Psoas muscle (tissue), 7 donors: ENCODE measurements at regions not wholly inside any gene's neighbourhood (a gene's known extent, or its start where the extent isn't known, plus 50 kb on each side); places are given as distances from the start of the nearest gene placed in this dataset.

Experiments used
- ATAC-seq, 4 donors: fragments of 200-7000 bp; cut with Tn5 transposase; one replicate each; pipeline ENCODE4 v1.9.1; 2020; ENCODE audit warnings: moderate library complexity in 3 of 4, mild to moderate bottlenecking in 2 of 4
- DNase-seq, 2 donors: peaks; one replicate each; pipeline ENCODE4 v3.0.0-alpha.2; 2020
- H3K27ac ChIP-seq: fragments of 200-600 bp; one replicate; pipeline ENCODE4 v1.8.0; 2022
- H3K27me3 ChIP-seq, 3 donors: fragments of 200-600 bp in 1 of 3; one replicate each; pipeline versions ENCODE4 v1.6.1 to v1.8.0; 2013 to 2022; ENCODE audit warnings: low read length in 2 of 3, mild to moderate bottlenecking in 2 of 3, moderate library complexity in 1 of 3; ENCODE audit not compliant: insufficient read depth in 3 of 3
- H3K36me3 ChIP-seq, 2 donors: fragments of 200-600 bp in 1 of 2; one replicate each; pipeline versions ENCODE4 v1.6.1 to v1.8.0; 2013 to 2022; ENCODE audit warnings: low read depth in 1 of 2, mild to moderate bottlenecking in 1 of 2, moderate library complexity in 1 of 2; ENCODE audit not compliant: insufficient read depth in 1 of 2
- H3K4me1 ChIP-seq: fragments of 200-600 bp; one replicate; pipeline ENCODE4 v1.8.0; 2022
- H3K4me3 ChIP-seq: fragments of 200-600 bp; one replicate; pipeline ENCODE4 v1.8.0; 2022; ENCODE audit warnings: mild to moderate bottlenecking
- H3K9me3 ChIP-seq: fragments of 200-600 bp; one replicate; pipeline ENCODE4 v1.8.0; 2022
- WGBS, 3 donors: extraction: QIAGEN DNeasy Blood & Tissue Kit; methylation state at CpG; one replicate each; pipeline versions ENCODE4 v1.1.6 to v1.1.7; 2013; 5-methylcytosine and 5-hydroxymethylcytosine counted together
- intact Hi-C, 2 donors: fragments of 100-400 bp; cut with DNase I; formaldehyde crosslinking; loops; one replicate each; pipeline versions ENCODE4 v1.11.0 to v1.14.2; 2022
- TF ChIP-seq, protein P1 (sequence below): fragments of 200-600 bp; IDR thresholded peaks from one replicate; pipeline ENCODE4 v1.8.0; 2022; ENCODE audit warnings: antibody characterized with exemption
- donor health status: healthy with polysubstance abuse.
- donor health status: DM: no; HTN: no; CAD: no; lungs with moderate emphysema.
- donor health status: Bipolar disorder and iron deficiency.
- donor health status: healthy.
- donor health status: DM: yes; HTN: yes; CAD: no.
- donor health status: DM: no; HTN: no; CAD: no.
- donor health status: DM: yes; HTN: yes; CAD: no.

DNA sequence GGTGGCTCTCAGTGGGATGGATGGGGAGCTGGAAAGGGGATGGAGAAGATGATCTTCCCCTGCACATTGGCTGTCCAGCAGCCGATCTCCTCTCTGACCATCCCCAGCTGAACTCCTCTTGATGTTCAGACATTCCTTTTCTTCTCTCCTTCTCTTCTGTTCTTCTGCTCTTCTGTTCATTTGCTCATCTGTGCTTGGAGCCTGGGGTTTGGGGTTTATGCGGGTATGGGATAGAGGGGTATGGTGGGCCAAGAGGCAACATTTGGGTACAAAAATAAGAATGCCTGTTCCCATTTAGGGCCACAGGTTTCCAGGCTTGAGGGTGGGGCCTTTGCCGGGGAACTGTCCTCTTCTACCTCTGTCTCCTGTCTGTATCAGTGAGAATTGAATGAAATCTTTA is 205.4 kb upstream of the XYLT1 start:
- TF ChIP-seq, protein P1, sequence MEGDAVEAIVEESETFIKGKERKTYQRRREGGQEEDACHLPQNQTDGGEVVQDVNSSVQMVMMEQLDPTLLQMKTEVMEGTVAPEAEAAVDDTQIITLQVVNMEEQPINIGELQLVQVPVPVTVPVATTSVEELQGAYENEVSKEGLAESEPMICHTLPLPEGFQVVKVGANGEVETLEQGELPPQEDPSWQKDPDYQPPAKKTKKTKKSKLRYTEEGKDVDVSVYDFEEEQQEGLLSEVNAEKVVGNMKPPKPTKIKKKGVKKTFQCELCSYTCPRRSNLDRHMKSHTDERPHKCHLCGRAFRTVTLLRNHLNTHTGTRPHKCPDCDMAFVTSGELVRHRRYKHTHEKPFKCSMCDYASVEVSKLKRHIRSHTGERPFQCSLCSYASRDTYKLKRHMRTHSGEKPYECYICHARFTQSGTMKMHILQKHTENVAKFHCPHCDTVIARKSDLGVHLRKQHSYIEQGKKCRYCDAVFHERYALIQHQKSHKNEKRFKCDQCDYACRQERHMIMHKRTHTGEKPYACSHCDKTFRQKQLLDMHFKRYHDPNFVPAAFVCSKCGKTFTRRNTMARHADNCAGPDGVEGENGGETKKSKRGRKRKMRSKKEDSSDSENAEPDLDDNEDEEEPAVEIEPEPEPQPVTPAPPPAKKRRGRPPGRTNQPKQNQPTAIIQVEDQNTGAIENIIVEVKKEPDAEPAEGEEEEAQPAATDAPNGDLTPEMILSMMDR: no peak
- WGBS, 3 donors: 91 to 93% (median 93%) methylated on average over 3 of the region's 3 CpGs

DNA sequence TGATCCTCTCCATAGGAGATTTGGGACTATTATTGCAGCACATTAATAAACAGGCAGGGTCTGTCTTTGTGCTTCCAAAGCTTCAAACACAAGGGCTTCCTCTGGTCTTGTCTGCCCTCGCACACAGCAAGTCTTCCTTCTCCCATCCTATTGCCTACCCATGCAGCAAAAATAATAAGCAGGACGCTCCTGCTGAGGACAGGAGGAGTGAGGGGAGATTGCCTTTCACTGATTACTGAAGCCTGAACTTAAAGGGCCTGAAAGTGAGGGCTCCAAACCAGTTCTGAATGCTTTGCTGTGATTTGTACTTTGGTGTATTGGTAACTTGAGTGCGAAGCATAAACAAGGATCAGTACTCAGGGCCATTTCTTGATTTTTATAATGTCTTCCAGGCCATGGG is 197.6 kb upstream of the XYLT1 start:
- no peaks in the 10 kb centered on the region for H3K4me1 ChIP-seq
- ATAC-seq (no peak), DNase-seq (no peak)
- H3K36me3 ChIP-seq: no peaks in the 10 kb centered on the region
- no peak overlapping the region for H3K27ac ChIP-seq
- no peaks in the 10 kb centered on the region for H3K9me3 ChIP-seq
- H3K4me3 ChIP-seq: no peak overlapping the region
- peaks cover 0 to 1% (median 0%) of the 10 kb centered on the region in 3 donors for H3K27me3 ChIP-seq
- WGBS, 3 donors: 38 to 53% (median 44%) methylated on average over 3 of the region's 3 CpGs
- intact Hi-C loops: no loop called here
- TF ChIP-seq, protein P1: no peak

More for the DNA sequence above, 205.4 kb upstream of the XYLT1 start:
- Histone ChIP-seq H3K9me3 (no peaks in the 10 kb centered on the region), H3K4me3 (no peak overlapping the region), H3K36me3 (no peaks in the 10 kb centered on the region), H3K4me1 (no peaks in the 10 kb centered on the region), H3K27ac (no peak overlapping the region), H3K27me3 (peaks cover 0 to 4% (median 0%) of the 10 kb centered on the region in 3 donors)
- DNase-seq (no peak), ATAC-seq (no peak)
- intact Hi-C loops: no loop called here

DNA sequence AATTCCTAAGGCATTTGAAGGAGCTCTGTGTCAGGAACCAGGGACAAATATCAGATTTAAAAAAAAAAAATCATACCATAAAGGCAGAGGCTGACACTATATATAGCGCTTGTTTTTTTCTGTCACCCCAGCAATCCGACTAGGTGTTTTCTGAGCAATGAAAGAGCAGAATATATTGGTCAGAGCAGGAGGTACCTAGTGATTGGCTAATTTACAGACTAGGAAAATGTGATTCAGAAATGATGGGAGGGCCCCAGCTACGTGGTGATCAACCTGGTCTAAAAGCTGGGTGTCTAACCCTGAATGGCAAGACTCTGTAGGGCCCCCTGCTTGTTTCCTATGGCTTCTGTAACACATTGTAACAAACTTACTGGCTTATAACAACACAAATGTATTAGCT is 195.5 kb upstream of the XYLT1 start:
- intact Hi-C loops: no loop called here
- H3K27me3 ChIP-seq: peaks cover 0 to 3% (median 2%) of the 10 kb centered on the region in 3 donors
- no peaks in the 10 kb centered on the region for H3K4me1 ChIP-seq
- 78 to 89% (median 80%) methylated on average over 3 of the region's 3 CpGs for WGBS, 3 donors
- H3K4me3 ChIP-seq: no peak overlapping the region
- no peaks in the 10 kb centered on the region for H3K9me3 ChIP-seq
- H3K36me3 ChIP-seq: no peaks in the 10 kb centered on the region
- no peak overlapping the region for H3K27ac ChIP-seq
- TF ChIP-seq, protein P1: no peak
- DNase-seq: no peak
- ATAC-seq: no peak

DNA sequence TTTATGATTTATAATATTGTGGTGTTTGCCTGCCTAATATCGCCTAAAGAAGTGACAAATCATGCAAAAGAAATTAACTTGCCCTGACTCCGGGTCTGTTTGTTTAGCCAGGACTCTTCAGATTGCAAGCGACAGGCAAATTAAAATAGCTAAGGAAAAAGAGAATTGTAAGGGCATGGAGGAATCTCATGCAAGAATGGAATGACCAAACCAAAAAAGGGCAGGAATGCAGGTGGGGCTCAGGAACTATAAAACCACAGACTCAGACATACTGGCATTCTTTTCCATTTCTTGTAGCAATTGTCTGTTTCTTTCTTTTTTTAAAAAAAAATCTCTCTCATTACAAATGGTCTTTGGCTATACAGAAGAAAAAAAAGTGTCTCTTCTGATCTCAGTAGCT is 188.1 kb upstream of the XYLT1 start:
- Histone ChIP-seq H3K27me3 (peaks cover 2 to 6% (median 3%) of the 10 kb centered on the region in 3 donors), H3K27ac (no peak overlapping the region), H3K4me3 (no peak overlapping the region), H3K36me3 (no peaks in the 10 kb centered on the region), H3K4me1 (no peaks in the 10 kb centered on the region), H3K9me3 (no peaks in the 10 kb centered on the region)
- intact Hi-C loops: no loop called here
- DNase-seq (no peak), ATAC-seq (no peak)
- whole genome bisulfite sequencing, 3 donors: 62 to 85% (median 80%) methylated on average over 3 of the region's 3 CpGs
- TF ChIP-seq, protein P1: no peak

DNA sequence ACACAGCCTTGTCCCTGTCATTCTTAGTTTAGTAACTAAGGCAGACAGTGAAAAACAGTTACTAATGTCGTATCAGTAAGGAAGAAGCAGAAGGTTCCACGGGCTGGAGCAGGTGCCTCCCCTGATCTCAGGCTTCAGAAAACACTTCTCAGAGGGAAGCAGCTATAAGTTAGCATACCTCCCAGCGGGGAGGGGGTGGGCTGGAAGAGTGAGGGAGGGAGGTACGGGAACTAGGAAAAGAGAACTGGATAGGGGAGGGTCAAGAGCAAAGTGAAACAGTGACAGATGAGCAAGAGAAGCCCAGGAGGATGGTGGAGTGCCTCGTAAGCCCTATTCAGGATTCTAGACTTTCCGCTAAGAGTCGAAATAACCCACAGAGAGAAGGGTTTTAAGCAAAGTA is 186.3 kb upstream of the XYLT1 start:
- H3K9me3 ChIP-seq: no peaks in the 10 kb centered on the region
- ATAC-seq (no peak), DNase-seq (no peak)
- H3K27ac ChIP-seq: no peak overlapping the region
- H3K4me3 ChIP-seq: no peak overlapping the region
- intact Hi-C loops: no loop called here
- no peaks in the 10 kb centered on the region for H3K36me3 ChIP-seq
- TF ChIP-seq, protein P1: no peak
- peaks cover 0 to 6% (median 4%) of the 10 kb centered on the region in 3 donors for H3K27me3 ChIP-seq
- 38 to 41% (median 40%) methylated on average over 7 of the region's 7 CpGs for WGBS, 3 donors
- no peaks in the 10 kb centered on the region for H3K4me1 ChIP-seq
